Transverse colon (tissue), 4 donors: ENCODE measurements at regions not wholly inside any gene's neighbourhood (a gene's known extent, or its start where the extent isn't known, plus 50 kb on each side); places are given as distances from the start of the nearest gene placed in this dataset.

ENCODE experiments used
- DNase-seq: peaks from one replicate; pipeline ENCODE4 v3.0.0-alpha.2; 2019
- H3K27ac ChIP-seq, 4 donors: fragments of 200-600 bp; sonication (generic); 2 replicates each; pipeline ENCODE4 v1.5.1; 2016 to 2018; ENCODE audit warnings: inconsistent platforms in 4 of 4
- H3K27me3 ChIP-seq: fragments of 200-600 bp; sonication (generic); 2 replicates; pipeline ENCODE4 v1.5.1; 2017; ENCODE audit warnings: inconsistent platforms
- H3K36me3 ChIP-seq, 4 donors: fragments of 200-600 bp; sonication (generic); 2 replicates each; pipeline ENCODE4 v1.5.1; 2017 to 2019; ENCODE audit warnings: inconsistent platforms in 4 of 4
- H3K4me1 ChIP-seq, 4 donors: fragments of 200-600 bp; sonication (generic); 2 replicates each; pipeline ENCODE4 v1.5.1; 2017 to 2020; ENCODE audit warnings: inconsistent platforms in 4 of 4
- H3K4me3 ChIP-seq, 4 donors: fragments of 200-600 bp; sonication (generic); 1 replicate in 1 of 4; 2 replicates in 3 of 4; pipeline versions ENCODE4 v1.5.1 to v1.6.1; 2017 to 2019; ENCODE audit warnings: inconsistent platforms in 4 of 4
- H3K9me3 ChIP-seq, 2 donors: fragments of 200-600 bp; sonication (generic); 2 replicates each; pipeline ENCODE4 v1.5.1; 2017 to 2019; ENCODE audit warnings: inconsistent platforms in 2 of 2
- EP300 ChIP-seq: sonication (generic); formaldehyde crosslinking; IDR thresholded peaks from one replicate; pipeline ENCODE4 v1.6.1; 2017; ENCODE audit warnings: antibody characterized with exemption, low read depth
- POLR2A ChIP-seq: fragments of 450-650 bp; IDR thresholded peaks from one replicate; pipeline ENCODE4 v1.6.1; 2016; ENCODE audit warnings: antibody characterized with exemption, mild to moderate bottlenecking, moderate library complexity
- POLR2AphosphoS5 ChIP-seq, 3 donors: sonication (generic); formaldehyde crosslinking; IDR thresholded peaks; one replicate each; pipeline ENCODE4 v1.6.1; 2016; ENCODE audit warnings: antibody characterized with exemption in 3 of 3
- WGBS, 2 donors: methylation state at CpG; one replicate each; pipeline ENCODE4 v1.1.5; 2018; ENCODE audit warnings: low coverage in 1 of 2; 5-methylcytosine and 5-hydroxymethylcytosine counted together
- in situ Hi-C, 4 donors: fragments of 200-750 bp; cut with MboI; loops; one replicate each; pipeline versions ENCODE4 v1.15.0 to v1.15.1; 2017; ENCODE audit warnings: low sequenced_read_pairs in 3 of 4, low pct_ligation_motif_present in 1 of 4, low pct_unique_long_range_greater_than_20kb in 1 of 4
- intact Hi-C: fragments of 100-400 bp; cut with DNase I; formaldehyde crosslinking; loops from one replicate; pipeline ENCODE4 v1.15.1; 2023; ENCODE audit warnings: low total_unique reads
- TF ChIP-seq, protein P1 (sequence below), 5 experiments: fragments of 200-600 bp in 3 of 5; fragments of 450-650 bp in 2 of 5; sonication (generic) in 3 of 5; IDR thresholded peaks; 1 replicate in 2 of 5; 2 replicates in 3 of 5; pipeline ENCODE4 v1.5.1; 2016 to 2017; ENCODE audit warnings: antibody characterized with exemption in 5 of 5, inconsistent platforms in 3 of 5, mild to moderate bottlenecking in 2 of 5, moderate library complexity in 1 of 5

DNA sequence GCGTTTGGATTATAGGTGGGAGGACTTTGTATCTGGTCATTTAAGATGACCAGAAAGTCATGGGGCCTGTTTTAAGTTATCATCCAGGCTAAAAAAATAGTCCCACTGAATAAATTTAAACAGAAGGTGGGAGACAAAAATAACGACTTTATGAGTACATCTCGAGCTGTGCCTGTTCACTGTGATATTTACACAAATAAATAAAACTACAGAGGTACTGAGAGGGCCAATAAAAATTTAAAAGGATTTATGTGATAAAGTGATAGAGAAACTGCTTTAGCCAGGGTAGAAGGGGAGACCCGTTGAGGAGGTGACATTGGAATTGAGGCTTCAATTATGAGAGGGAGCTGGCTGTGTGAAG lies 53.4 kb upstream of the PMEPA1 start:
- Histone ChIP-seq H3K27ac (no peak overlapping the region), H3K36me3 (no peaks in the 10 kb centered on the region), H3K27me3 (no peaks in the 10 kb centered on the region), H3K4me1 (no peaks in the 10 kb centered on the region), H3K4me3 (no peak overlapping the region), H3K9me3 (no peaks in the 10 kb centered on the region)
- TF ChIP-seq POLR2A (no peak), POLR2AphosphoS5 (IDR thresholded peaks at IDR 0.05) (no peak), EP300 (no peak)
- TF ChIP-seq, protein P1, sequence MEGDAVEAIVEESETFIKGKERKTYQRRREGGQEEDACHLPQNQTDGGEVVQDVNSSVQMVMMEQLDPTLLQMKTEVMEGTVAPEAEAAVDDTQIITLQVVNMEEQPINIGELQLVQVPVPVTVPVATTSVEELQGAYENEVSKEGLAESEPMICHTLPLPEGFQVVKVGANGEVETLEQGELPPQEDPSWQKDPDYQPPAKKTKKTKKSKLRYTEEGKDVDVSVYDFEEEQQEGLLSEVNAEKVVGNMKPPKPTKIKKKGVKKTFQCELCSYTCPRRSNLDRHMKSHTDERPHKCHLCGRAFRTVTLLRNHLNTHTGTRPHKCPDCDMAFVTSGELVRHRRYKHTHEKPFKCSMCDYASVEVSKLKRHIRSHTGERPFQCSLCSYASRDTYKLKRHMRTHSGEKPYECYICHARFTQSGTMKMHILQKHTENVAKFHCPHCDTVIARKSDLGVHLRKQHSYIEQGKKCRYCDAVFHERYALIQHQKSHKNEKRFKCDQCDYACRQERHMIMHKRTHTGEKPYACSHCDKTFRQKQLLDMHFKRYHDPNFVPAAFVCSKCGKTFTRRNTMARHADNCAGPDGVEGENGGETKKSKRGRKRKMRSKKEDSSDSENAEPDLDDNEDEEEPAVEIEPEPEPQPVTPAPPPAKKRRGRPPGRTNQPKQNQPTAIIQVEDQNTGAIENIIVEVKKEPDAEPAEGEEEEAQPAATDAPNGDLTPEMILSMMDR (IDR thresholded peaks at IDR 0.05), result no peak
- intact Hi-C loops, result no loop called here
- DNase-seq, result no peak
- in situ Hi-C loops, result no loop called here
- 51 to 52% methylated on average over 4 of the region's 4 CpGs for WGBS, 2 donors

DNA sequence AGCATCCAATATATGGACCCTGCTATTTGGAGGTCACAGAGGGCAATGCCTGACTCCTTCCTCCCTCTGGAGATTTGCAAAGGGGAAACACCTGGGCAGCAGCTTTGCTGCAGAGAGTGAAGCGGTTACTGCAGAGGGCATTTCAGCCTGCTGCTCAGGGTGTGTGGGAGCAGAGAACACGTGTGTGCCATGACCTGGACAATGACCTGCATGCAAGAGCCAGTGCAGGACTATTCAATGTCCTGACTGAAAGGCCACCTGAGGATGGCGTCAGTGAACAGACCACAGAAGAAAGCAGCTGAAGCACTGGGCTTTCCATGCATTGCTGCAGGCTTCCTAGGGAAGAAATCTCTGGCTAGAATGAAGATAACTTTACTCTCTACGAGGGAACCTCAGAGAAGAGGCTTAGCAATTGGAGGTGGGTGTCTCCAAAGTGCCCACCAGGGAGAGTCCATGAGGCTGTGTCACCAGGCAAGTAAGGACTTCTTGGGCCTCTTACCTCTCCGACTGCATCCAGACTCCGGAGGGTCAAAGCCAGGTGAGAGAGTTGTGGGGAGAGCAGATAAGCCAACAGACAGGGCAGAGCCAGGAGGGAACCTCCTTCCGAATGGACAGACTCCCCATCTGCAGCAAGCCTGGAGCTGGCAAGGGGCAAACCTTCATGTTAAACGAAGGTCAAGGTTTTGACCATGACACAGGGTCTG lies 52.9 kb upstream of the PMEPA1 start:
- TF ChIP-seq POLR2A, result no peak
- no peak for TF ChIP-seq EP300
- TF ChIP-seq POLR2AphosphoS5 (IDR thresholded peaks at IDR 0.05), result no peak
- TF ChIP-seq, protein P1 (IDR thresholded peaks at IDR 0.05), result no peak
- intact Hi-C loops (no loop called here), in situ Hi-C loops (no loop called here)
- H3K9me3 ChIP-seq, result no peaks in the 10 kb centered on the region
- H3K36me3 ChIP-seq, result no peaks in the 10 kb centered on the region
- H3K4me3 ChIP-seq, result no peak overlapping the region
- no peaks in the 10 kb centered on the region for H3K4me1 ChIP-seq
- no peak for DNase-seq
- H3K27me3 ChIP-seq, result no peaks in the 10 kb centered on the region
- H3K27ac ChIP-seq, result no peak overlapping the region
- WGBS, 2 donors, result 77% methylated on average over 8 of the region's 8 CpGs; no CpG with 5 or more reads in 1 of the 2 donors

DNA sequence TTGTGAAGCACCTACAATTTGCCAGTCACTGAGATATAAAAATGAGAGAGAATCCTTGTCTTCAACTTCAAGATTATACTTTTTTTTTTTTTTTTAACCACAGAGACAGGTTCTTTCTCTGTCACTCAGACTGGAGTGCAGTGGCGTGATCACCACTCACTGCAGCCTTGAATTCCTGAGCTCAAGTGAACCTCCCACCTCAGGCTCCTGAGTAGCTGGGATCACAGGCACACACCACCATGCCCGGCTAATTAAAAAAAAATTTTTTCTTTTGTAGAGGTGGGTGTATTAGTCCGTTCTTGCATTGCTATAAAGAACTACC lies 51.6 kb upstream of the PMEPA1 start:
- WGBS, 2 donors, result 92 to 97% methylated on average over 2 to 3 of the region's 3 CpGs
- TF ChIP-seq, protein P1 (IDR thresholded peaks at IDR 0.05), result no peak
- TF ChIP-seq POLR2AphosphoS5 (IDR thresholded peaks at IDR 0.05), result no peak
- TF ChIP-seq EP300, result no peak
- TF ChIP-seq POLR2A, result no peak
- no peaks in the 10 kb centered on the region for H3K27me3 ChIP-seq
- no peaks in the 10 kb centered on the region for H3K4me1 ChIP-seq
- no peak for DNase-seq
- no peak overlapping the region for H3K27ac ChIP-seq
- H3K9me3 ChIP-seq, result no peaks in the 10 kb centered on the region
- no peaks in the 10 kb centered on the region for H3K36me3 ChIP-seq
- intact Hi-C loops, result no loop called here
- in situ Hi-C loops, result no loop called here
- H3K4me3 ChIP-seq, result no peak overlapping the region

DNA sequence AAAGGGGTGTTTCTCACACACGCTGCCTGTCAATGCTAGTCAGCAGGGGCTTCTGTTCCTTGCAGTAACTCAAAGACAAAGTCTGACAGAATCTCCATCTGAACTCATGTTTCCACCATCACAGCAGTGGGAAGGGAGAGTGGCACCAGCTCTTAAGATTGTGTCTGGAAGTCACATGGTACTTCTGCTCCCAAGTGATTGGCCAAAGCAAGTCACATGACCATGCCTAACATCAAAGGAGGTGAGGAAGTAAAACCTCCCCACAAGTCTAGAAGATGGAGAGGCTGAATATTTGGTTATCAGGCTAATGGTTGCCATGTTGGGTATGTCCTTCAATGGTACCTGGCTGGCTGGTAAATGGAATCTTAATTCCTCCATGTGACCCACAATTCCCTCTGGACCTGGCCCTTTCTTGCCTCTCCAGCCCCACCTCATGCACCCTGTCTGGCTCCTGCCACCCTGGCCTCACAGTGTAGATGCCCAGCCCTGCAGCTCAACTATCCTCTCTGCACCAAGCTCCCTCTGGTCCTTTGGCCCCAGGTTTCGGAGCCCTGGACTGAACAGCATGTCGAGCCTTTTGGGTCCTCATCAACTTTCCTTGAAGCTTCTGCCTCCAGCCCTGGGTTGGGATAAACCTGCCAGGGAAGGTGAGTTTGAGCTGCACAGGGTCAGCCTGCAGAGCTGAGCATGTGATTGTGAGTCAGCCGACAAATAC lies 51.0 kb upstream of the PMEPA1 start:
- no peak overlapping the region for H3K27ac ChIP-seq
- no peaks in the 10 kb centered on the region for H3K27me3 ChIP-seq
- no peaks in the 10 kb centered on the region for H3K36me3 ChIP-seq
- TF ChIP-seq EP300 (no peak), POLR2AphosphoS5 (IDR thresholded peaks at IDR 0.05) (no peak), POLR2A (no peak)
- TF ChIP-seq, protein P1 (IDR thresholded peaks at IDR 0.05), result no peak
- H3K4me3 ChIP-seq, result no peak overlapping the region
- no peaks in the 10 kb centered on the region for H3K9me3 ChIP-seq
- in situ Hi-C loops (no loop called here), intact Hi-C loops (no loop called here)
- DNase-seq, result no peak
- 89 to 100% methylated on average over 1 to 4 of the region's 4 CpGs for WGBS, 2 donors
- no peaks in the 10 kb centered on the region for H3K4me1 ChIP-seq
